ENCODE measurements at regions not wholly inside any gene's neighbourhood (a gene's known extent, or its start where the extent isn't known, plus 50 kb on each side); places are given as distances from the start of the nearest gene placed in this dataset.

- in situ Hi-C loops (cut with MboI; ENCODE audit: low sequenced_read_pairs), result no loop called here
Observed at GRCh38 chrX:10021461-10022272, 54.5 kb downstream of the CLDN34 start.

GRCh38 chrX:10022273-10022541 is 55.0 kb downstream of the CLDN34 start:
- in situ Hi-C loops (cut with MboI; ENCODE audit: low sequenced_read_pairs), result no loop called here

- in situ Hi-C loops (cut with MboI; ENCODE audit: low sequenced_read_pairs), result no loop called here
Observed at GRCh38 chrX:10022580-10023245, 55.6 kb downstream of the CLDN34 start.

- in situ Hi-C loops (cut with MboI; ENCODE audit: low sequenced_read_pairs), result no loop called here
Observed at GRCh38 chrX:10023821-10024220, 56.7 kb downstream of the CLDN34 start.

GRCh38 chrX:10025742-10026493 is 58.8 kb downstream of the CLDN34 start:
- in situ Hi-C loops (cut with MboI; ENCODE audit: low sequenced_read_pairs), result no loop called here

GRCh38 chrX:10028283-10029104 is 61.3 kb downstream of the CLDN34 start:
- in situ Hi-C loops (cut with MboI; ENCODE audit: low sequenced_read_pairs), result no loop called here

- in situ Hi-C loops (cut with MboI; ENCODE audit: low sequenced_read_pairs), result no loop called here
Observed at GRCh38 chrX:10030570-10030969, 63.4 kb downstream of the CLDN34 start.

GRCh38 chrX:10031746-10032145 is 64.6 kb downstream of the CLDN34 start:
- in situ Hi-C loops (cut with MboI; ENCODE audit: low sequenced_read_pairs), result no loop called here

GRCh38 chrX:10032147-10032546 is 65.0 kb downstream of the CLDN34 start:
- in situ Hi-C loops (cut with MboI; ENCODE audit: low sequenced_read_pairs), result no loop called here

GRCh38 chrX:10033375-10034007 is 66.3 kb downstream of the CLDN34 start:
- in situ Hi-C loops (cut with MboI; ENCODE audit: low sequenced_read_pairs), result no loop called here

GRCh38 chrX:10034740-10035260 is 67.6 kb downstream of the CLDN34 start:
- in situ Hi-C loops (cut with MboI; ENCODE audit: low sequenced_read_pairs), result no loop called here

- in situ Hi-C loops (cut with MboI; ENCODE audit: low sequenced_read_pairs), result no loop called here
Observed at GRCh38 chrX:10038585-10038984, 71.4 kb downstream of the CLDN34 start.

- in situ Hi-C loops (cut with MboI; ENCODE audit: low sequenced_read_pairs), result no loop called here
Observed at GRCh38 chrX:10039821-10040793, 72.9 kb downstream of the CLDN34 start.

- in situ Hi-C loops (cut with MboI; ENCODE audit: low sequenced_read_pairs), result no loop called here
Observed at GRCh38 chrX:10040961-10041360, 73.8 kb downstream of the CLDN34 start.

GRCh38 chrX:10041383-10041782 is 74.2 kb downstream of the CLDN34 start:
- in situ Hi-C loops (cut with MboI; ENCODE audit: low sequenced_read_pairs), result no loop called here

- in situ Hi-C loops (cut with MboI; ENCODE audit: low sequenced_read_pairs), result no loop called here
Observed at GRCh38 chrX:10042055-10042454, 74.9 kb downstream of the CLDN34 start.

- in situ Hi-C loops (cut with MboI; ENCODE audit: low sequenced_read_pairs), result no loop called here
Observed at GRCh38 chrX:10043386-10043785, 76.2 kb downstream of the CLDN34 start.

GRCh38 chrX:10044021-10044420 is 76.9 kb downstream of the CLDN34 start:
- in situ Hi-C loops (cut with MboI; ENCODE audit: low sequenced_read_pairs), result no loop called here

GRCh38 chrX:10045327-10046000 is 78.3 kb downstream of the CLDN34 start:
- in situ Hi-C loops (cut with MboI; ENCODE audit: low sequenced_read_pairs), result no loop called here

All from HL-60/S4 treated with phorbol 12-myristate 13-acetate at 8.2 ng/mL for 4 days and 3 days (cell line).